ENCODE measurements at regions not wholly inside any gene's neighbourhood (a gene's known extent, or its start where the extent isn't known, plus 50 kb on each side); places are given as distances from the start of the nearest gene placed in this dataset.
"Not testable (repeated sequence)": the region's sequence is repeated elsewhere in the genome, so short reads cannot be mapped to it uniquely, and the experiment has no call there.

DNA sequence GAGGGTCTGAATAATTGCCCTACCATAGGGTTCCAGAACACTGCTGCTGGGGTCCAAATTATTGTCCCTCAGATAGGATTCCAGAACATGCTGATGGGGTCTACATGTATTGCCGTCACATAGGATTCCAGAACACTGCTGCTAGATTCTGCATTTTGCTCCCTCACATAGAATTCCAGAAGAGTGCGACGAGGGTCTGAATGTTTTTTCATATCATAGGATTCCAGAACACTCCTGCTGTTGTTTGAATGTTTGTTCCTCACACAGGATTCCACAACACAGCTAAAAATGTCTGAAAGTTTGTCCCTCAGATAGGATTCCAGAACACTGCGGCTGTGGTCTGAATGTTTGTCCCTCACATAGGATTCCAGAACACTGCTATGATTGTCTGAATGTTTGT is 198.1 kb downstream of the FOXD4L6 start:
- not testable (repeated sequence) for DNase-seq (ENCODE audit: low read depth, low spot score)

DNA sequence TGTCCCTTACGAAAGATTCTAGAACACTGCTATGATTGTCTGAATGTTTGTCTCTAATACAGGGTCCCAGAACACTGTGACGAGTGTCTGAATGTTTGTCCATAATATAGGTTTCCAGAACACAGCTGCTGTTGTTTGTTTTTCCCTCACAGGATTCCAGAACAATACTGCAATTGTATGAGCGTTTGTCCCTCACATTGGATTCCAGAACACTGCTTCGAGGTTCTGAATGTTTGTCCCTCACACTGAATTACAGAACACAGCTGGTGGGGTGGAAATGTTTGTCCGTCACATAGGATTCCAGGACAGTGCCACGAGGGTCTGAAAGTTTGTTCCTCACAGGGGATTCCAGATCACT is 199.0 kb downstream of the FOXD4L6 start:
- DNase-seq (ENCODE audit: low read depth, low spot score), result not testable (repeated sequence)

DNA sequence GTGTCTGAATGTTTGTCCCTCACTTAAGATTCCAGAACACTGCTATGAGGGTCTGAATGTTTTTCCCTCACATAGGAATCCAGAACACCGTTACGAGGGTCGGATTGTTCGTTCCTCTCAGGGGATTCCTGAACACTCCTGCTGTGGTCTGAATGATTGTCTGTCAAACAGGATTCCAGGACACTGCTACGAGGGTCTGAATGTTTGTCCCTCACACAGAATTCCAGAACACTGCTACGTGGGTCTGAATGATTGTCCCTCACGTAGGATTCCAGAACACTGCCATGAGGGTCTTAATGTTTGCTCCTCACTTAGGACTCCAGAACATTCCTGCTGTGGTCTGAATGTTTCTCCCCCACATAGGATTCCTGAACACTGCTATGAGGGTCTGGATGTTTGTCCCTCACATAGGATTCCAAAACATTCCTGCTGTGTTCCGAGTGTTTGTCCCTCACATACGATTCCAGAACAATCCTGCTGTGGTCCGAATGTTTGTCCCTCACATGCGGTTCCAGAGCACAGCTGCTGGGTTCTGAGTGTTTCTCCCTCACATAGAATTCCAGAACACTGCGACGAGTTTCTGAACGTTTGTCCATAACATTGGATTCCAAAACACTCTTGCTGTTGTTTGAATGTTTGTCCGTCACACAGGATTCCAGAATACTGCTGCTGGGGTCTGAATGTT is 199.5 kb downstream of the FOXD4L6 start:
- no peak for DNase-seq (ENCODE audit: low read depth, low spot score)

DNA sequence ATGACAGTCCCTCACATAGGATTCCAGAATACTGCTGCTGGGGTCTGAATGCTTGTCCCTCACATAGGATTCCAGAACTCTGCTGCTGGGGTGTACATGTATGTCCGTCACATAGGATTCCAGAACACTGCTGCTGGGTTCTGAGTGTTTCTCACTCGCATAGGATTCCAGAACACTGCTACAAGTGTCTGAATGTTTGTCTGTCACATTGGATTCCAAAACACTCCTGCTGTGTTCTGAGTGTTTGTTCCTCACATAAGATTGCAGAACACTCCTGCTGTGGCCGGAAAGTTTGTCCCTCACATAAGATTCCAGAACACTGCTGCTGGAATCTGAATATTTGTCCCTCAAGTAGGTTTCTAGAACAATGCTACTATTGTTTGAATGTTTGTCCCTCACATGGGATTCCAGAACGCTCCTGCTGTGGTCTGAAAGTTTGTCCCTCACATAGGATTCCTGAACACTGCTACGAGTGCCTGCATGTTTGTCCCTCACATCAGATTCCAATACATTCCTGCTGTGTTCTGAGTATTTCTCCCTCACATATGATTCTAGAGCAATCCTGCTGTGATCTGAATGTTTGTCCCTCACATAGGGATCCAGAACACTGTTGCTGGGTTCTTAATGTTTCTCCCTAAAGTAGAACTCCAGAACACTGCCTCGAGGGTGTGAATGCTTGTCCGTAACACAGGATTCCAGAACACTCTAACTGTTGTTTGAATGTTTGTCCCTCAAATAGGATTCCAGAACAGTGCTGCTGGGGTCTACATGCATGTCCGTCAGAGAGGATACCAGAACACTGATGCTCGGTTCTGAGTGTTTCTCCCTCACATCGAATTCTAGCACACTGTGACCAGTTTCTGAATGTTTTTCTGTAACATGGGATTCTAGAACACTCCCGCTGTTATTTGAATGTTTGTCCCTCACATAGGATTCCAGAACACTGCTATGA is 200.4 kb downstream of the FOXD4L6 start:
- DNase-seq (ENCODE audit: low read depth, low spot score), result no peak

DNA sequence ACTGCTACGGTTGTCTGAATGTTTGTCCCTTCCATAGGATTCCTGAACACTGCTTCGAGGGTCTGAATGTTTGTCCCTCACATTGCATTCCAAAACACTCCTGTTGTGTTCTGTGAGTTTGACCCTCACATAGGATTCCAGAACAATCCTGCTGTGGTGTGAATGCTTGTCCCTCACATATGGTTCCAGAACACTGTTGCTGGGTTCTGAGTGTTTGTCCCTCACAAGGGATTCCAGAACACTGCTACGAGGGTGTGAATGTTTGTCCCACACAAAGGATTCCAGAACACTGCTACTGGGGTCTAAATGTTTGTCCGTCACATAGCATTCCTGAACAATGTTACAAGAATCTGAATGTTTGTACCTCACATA is 201.2 kb downstream of the FOXD4L6 start:
- DNase-seq (ENCODE audit: low read depth, low spot score), result no peak

DNA sequence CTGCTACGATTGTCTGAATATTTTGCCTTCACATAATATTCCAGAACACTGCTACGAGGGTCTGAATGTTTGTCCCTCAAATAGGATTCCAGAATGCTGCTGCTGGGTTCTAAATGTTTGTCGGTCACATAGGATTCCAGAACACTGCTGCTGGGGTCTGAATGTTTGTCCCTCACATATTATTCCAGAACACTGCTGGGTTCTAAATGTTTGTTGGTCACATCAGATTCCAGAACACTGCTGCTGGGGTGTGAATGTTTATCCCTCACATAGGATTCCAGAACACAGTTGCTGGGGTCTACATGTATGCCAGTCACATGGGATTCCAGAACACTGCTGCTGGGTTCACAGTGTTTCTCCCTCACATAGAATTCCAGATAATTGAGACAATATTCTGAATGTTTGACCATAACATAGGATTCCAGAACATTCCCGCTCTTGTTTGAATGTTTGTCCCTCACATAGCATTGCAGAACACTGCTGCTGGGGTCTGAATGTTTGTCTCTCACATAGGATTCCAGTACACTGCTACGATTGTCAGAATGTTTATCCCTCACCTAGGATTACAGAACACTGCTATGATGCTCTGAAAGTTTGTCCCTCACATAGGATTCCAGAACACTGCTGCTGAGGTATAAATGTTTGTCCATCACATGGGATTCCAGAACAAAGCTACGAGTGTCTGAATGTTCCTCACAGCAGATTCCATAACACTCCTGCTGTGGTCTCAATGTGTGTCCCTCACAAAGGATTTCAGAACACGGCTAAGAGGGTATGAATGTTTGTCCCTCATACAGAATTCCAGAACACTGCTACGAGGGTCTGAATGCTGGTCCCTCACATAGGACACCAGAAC is 201.8 kb downstream of the FOXD4L6 start:
- no peak for DNase-seq (ENCODE audit: low read depth, low spot score)

DNA sequence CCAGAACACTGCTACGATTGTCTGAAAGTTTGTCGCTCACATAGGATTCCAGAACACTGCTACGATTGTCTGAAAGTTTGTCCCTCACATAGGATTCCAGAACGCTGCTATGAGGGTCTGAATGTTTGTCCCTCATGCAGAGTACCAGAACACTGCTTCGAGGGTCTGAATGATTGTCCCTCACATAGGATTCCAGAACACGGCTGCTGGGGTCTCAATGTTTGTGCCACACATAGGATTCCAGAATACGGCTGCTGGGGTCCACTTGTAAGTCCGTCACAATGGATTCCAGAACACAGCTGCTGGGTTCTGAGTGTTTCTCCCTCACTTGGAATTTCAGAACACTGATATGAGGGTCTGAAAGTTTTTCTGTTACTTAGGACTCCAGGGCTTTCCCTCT is 203.3 kb downstream of the FOXD4L6 start:
- DNase-seq (ENCODE audit: low read depth, low spot score), result no peak

DNA sequence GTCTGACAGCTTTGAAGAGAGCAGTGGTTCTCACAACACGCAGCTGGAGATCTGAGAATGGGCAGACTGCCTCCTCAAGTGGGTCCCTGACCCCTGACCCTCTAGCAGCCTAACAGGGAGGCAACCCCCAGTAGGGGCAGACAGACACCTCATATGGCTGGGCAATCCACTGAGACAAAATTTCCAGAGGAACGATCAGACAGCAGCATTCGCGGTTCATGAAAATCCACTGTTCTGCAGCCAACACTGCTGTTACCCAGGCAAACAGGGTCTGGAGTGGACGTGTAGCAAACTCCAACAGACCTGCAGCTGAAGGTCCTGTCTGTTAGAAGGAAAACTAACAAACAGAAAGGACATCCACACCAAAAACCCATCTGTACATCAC is 212.1 kb downstream of the FOXD4L6 start:
- DNase-seq (ENCODE audit: low read depth, low spot score), result not testable (repeated sequence)

DNA sequence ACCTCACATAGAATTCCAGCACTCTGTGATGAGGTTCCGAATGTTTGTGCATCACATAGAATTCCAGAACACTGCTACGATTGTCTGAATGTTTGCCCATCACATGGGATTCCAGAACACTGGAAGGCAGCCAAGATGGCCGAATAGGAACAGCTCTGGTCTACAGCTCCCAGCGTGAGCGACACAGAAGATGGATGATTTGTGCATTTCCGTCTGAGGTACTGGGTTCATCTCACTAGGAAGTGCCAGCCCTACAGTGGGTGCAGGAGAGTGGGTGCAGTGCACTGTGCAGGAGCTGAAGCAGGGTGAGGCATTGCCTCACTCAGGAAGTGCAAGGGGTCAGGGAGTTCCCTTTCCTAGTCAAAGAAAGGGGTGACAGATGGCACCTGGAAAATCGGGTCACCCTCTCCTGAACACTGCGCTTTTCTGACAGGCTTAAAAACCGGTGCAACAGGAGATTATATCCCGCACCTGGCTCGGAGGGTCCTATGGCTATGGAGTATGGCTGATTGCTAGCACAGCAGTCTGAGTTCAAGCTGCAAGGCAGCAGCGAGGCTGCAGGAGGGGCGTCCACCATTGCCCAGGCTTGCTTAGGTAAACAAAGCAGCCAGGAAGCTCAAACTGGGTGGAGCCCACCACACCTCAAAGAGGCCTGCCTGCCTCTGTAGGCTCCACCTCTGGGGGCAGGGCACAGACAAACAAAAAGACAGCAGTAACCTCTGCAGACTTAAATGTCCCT is 212.7 kb downstream of the FOXD4L6 start:
- not testable (repeated sequence) for DNase-seq (ENCODE audit: low read depth, low spot score)

DNA sequence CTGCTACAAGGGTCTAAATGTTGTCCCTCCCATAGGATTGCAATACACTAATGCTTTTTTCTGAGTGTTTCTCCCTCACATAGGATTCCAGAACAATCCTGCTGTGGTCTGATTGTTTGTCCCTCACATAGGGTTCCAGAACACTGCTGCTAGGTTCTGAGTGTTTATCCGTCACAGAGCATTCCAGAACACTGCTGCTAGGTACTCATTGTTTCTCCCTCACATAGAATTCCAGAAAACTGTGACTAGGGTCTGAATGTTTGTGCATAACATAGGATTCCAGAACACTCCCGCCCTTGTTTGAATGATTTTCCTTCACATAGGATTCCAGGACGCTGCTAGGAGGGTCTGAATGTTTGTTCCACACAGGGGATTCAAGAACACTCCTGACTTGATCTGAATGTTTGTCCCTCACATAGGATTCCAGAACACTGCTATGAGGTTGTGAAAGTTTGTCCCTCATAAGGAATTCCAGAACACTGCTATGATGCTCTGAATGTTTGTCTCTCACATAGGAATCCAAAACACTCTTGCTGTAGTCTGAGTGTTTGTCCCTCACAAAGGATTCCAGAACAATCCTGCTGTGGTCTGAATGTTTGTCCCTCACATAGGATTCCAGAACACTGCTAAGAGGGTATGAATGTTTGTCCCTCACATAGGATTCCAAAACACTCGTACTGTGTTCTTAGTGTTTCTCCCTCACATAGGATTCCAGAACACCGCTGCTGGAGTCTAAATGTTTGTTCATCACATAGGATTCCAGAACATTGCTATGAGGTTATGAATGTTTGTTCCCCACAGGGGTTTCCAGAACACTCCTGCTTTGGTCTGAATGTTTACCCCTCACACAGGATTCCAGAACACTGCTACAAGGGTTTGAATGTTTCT is 213.5 kb downstream of the FOXD4L6 start:
- no peak for DNase-seq (ENCODE audit: low read depth, low spot score)

DNA sequence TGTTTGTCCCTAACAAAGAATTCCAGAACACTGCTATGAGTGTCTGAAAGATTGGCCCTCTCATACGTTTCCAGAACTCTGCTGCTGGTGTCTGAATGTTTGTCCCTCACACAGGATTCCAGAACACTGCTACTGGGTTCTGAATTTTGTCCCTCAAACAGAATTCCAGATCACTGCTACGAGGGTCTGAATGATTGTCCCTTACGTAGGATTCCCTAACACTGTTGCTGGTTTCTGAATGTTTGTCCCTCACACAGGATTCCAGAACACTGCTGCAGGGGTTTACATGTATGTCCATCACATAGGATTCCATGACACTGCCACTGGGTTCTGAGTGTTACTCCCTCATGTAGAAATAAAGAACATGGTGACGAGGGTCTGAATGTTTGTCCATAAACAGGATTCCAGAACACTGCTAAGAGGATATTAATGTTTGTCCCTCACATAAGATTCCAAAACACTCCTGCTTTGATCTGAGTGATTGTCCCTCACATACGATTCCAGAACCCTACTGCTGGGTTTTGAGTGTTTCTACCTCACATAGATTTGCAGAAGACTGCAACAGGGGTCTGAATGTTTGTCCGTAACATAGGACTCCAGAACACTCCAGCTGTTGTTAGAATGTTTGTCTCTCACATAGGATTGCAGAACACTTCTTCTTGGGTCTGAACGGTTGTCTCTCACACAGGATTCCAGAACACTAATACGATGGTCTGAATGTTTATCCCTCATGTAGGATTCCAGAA is 214.4 kb downstream of the FOXD4L6 start:
- DNase-seq (ENCODE audit: low read depth, low spot score), result no peak

DNA sequence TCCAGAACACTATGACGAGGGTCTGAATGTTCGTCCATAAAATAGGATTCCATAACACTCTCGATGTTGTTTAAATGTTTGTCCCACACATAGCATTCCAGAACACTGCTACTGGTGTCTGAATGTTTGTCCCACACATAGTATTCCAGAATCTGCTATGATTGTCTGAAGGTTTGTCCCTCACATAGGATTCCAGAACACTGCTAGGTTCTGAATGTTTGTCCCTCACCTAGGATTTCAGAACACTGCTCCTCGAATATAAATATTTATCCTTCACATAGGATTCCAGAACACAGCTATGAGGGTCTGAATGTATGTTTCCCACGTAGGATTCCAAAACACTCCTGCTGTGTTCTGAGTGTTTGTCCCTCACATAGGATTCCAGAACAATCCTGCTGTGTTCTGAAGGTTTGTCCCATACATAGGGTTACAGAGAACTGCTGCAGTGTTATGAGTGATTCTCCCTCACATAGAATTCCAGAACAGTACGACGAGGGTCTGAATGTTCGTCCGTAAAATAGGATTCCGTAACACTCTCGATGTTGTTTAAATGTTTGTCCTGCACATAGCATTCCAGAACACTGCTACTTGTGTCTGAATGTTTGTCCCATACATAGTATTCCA is 215.3 kb downstream of the FOXD4L6 start:
- no peak for DNase-seq (ENCODE audit: low read depth, low spot score)

DNA sequence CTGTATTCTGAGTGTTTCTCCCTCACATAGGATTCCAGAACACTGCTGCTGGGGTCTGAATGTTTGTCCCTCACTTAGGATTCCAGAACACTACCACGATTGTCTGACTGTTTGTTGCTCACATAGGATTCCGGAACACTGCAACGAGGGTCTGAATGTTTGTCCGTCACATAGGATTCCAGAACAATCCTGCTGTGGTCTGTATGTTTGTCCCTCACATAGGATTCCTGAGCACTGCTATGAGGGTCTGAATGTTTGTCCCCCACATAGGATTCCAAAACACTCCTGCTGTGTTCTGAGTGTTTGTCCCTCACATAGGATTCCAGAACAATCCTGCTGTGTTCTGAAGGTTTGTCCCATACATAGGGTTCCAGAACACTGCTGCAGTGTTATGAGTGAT is 215.8 kb downstream of the FOXD4L6 start:
- DNase-seq (ENCODE audit: low read depth, low spot score), result not testable (repeated sequence)

DNA sequence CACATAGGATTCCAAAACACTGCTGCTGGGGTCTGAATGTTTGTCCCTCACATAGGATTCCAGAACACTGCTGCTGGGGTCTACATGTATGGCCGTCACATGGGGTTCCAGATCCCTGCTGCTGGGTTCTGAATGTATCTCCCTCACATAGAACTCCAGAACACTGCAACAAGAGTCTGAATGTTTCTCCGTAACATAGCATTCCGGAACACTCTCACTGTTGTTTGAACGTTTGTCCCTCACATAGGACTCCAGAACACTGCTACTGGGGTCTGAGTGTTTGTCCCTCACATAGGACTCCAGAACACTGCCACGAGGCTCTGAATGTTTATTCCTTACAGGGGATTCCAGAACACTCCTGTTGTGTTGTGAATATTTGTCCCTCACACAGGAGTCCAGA is 216.8 kb downstream of the FOXD4L6 start:
- no peak for DNase-seq (ENCODE audit: low read depth, low spot score)

DNA sequence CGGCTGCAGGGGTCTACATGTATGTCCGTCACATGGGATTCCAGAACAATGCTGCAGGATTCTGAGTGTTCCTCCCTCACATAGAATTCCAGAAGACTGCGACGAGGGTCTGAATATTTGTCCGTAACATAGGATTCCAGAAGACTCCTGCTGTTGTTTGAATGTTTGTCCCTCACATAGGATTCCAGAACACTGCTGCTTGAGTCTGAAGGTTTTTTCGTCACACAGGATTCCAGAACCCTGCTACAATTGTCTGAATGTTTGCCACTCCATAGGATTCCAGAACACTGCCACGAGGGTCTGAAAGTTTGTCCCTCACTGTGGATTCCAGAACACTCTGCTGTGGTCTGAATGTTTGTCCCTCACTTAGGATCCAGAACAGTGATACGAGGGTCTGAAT is 217.5 kb downstream of the FOXD4L6 start:
- not testable (repeated sequence) for DNase-seq (ENCODE audit: low read depth, low spot score)

DNA sequence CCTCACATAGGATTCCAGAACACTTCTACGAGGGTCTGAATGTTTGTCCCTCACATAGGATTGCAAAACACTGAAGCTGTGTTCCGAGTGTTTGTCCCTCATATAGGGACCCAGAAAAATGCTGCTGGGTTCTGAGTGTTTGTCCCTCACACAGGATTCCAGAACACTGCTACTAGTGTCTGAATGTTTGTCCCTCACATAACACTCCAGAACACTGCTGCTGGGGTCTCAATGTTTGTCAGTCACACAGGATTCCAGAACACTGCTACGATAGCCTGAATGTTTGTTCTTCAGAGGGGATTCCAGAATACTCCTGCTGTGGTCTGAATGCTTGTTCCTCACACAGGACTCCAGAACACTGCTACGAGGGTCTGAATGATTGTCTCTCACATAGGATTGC is 218.7 kb downstream of the FOXD4L6 start:
- no peak for DNase-seq (ENCODE audit: low read depth, low spot score)

DNA sequence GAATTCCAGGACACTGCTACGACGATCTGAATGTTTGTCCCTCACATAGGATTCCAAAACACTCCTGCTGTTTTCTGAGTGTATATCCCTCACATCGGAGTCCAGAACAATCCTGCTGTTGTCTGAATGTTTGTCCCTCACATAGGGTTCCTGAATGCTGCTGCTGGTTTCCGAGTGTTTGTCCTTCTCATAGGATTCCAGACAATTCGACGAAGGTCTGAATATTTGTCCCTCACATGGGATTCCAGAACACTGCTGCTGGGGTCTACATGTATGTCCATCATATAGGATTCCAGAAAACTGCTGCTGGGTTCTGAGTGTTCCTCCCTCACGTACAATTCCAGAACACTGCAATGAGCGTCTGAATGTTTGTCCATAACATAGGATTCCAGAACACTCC is 219.4 kb downstream of the FOXD4L6 start:
- DNase-seq (ENCODE audit: low read depth, low spot score), result not testable (repeated sequence)

DNA sequence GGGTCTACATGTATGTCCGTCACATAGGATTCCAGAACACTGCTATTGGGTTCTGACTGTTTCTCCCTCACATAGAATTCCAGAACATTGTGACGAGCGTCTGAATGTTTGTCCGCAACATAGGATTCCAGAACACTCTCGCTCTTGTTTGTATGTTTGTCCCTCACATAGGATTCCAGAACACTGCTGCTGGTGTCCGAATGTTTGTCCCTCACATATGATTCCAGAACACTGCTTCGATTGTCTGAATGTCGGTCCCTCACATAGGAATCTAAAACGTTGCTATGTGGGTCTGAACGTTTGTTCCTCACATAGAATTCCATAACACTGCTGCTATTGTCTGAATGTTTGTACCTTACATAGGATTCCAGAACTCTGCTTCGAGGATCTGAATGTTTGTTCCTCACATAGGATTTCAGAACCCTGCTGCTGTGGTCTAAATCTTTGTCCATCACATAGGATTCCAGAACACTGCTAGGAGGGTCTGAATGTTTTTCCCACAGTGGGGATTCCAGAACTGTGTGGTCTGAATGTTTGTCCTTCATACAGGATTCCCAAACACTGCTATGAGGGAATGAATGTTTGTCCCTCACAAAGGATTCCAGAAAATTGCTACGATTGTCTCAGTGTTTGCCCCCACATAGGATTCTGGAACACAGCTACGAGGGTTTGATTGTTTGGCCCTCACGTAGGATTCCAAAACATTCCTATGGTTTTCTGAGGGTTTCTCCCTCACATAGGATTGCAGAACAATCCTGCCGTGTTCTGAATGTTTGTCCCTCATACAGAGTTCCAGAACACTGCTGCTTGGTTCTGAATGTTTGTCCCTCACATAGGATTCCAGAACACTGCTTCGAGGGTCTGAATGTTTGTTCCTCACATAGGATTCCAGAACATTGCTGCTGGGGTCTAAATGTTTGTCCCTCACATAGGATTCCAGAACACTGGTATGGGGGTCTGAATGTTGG is 220.5 kb downstream of the FOXD4L6 start:
- no peak for DNase-seq (ENCODE audit: low read depth, low spot score)
